GM23338 (cell line): ENCODE measurements at regions not wholly inside any gene's neighbourhood (a gene's known extent, or its start where the extent isn't known, plus 50 kb on each side); places are given as distances from the start of the nearest gene placed in this dataset.

Experiments used
- ATAC-seq: fragments of 200-7000 bp; cut with Tn5 transposase; 3 replicates; pipeline ENCODE4 v1.9.1; 2020
- DNase-seq: peaks from one replicate; pipeline ENCODE4 v3.0.0-alpha.2; 2015; ENCODE audit warnings: low spot score
- H2AFZ ChIP-seq: fragments of 200-600 bp; sonication (generic); 2 replicates; pipeline ENCODE4 v1.8.0; 2016; ENCODE audit warnings: antibody characterized with exemption, mild to moderate bottlenecking, moderate library complexity
- H3F3A ChIP-seq: fragments of 200-600 bp; sonication (generic); replicated peaks from 2 replicates; pipeline ENCODE4 v1.8.0; 2017; ENCODE audit warnings: antibody characterized with exemption, mixed run types, low read depth
- H3K27ac ChIP-seq: fragments of 200-600 bp; sonication (generic); 2 replicates; pipeline ENCODE4 v1.6.1; 2016; ENCODE audit warnings: low read depth
- H3K27me3 ChIP-seq: fragments of 200-600 bp; sonication (generic); 2 replicates; pipeline ENCODE4 v1.8.0; 2016; ENCODE audit warnings: mild to moderate bottlenecking, mixed run types, moderate library complexity; ENCODE audit not compliant: insufficient read depth
- H3K36me3 ChIP-seq: fragments of 200-600 bp; sonication (generic); 2 replicates; pipeline ENCODE4 v1.8.0; 2016; ENCODE audit warnings: mild to moderate bottlenecking; ENCODE audit not compliant: insufficient read depth
- H3K4me1 ChIP-seq: fragments of 200-600 bp; sonication (generic); 2 replicates; pipeline ENCODE4 v1.8.0; 2016; ENCODE audit warnings: mild to moderate bottlenecking, moderate library complexity; ENCODE audit not compliant: insufficient read depth
- H3K4me2 ChIP-seq: fragments of 200-600 bp; sonication (generic); 2 replicates; pipeline ENCODE4 v1.7.1; 2017; ENCODE audit warnings: mixed run types
- H3K4me3 ChIP-seq: fragments of 200-600 bp; sonication (generic); 2 replicates; pipeline ENCODE4 v1.6.1; 2016; ENCODE audit warnings: mixed run types
- H3K79me2 ChIP-seq: fragments of 200-600 bp; sonication (generic); replicated peaks from 2 replicates; pipeline ENCODE4 v1.8.0; 2017; ENCODE audit warnings: mild to moderate bottlenecking; ENCODE audit not compliant: insufficient read depth
- H3K9me2 ChIP-seq: fragments of 200-600 bp; sonication (generic); 2 replicates; pipeline ENCODE4 v1.8.0; 2017; ENCODE audit not compliant: insufficient read depth
- H4K20me1 ChIP-seq: fragments of 200-600 bp; sonication (generic); replicated peaks from 2 replicates; pipeline ENCODE4 v1.8.0; 2017; ENCODE audit warnings: mild to moderate bottlenecking; ENCODE audit not compliant: insufficient read depth
- H3K27ac Mint-ChIP-seq: 2 replicates; pipeline ENCODE4 v1.8.0; 2020; ENCODE audit warnings: inconsistent platforms, mild to moderate bottlenecking, moderate library complexity, mixed read lengths
- H3K27me3 Mint-ChIP-seq: 3 replicates; pipeline ENCODE4 v1.8.0; 2022; ENCODE audit warnings: low read depth, mild to moderate bottlenecking, moderate library complexity, mixed read lengths, inconsistent platforms; ENCODE audit not compliant: insufficient read depth, poor library complexity
- H3K36me3 Mint-ChIP-seq: 3 replicates; pipeline ENCODE4 v1.8.0; 2021; ENCODE audit warnings: low read depth, mild to moderate bottlenecking, inconsistent platforms, moderate library complexity, mixed read lengths
- H3K4me1 Mint-ChIP-seq: 3 replicates; pipeline ENCODE4 v1.8.0; 2020; ENCODE audit warnings: mild to moderate bottlenecking, inconsistent platforms, mixed read lengths
- H3K4me3 Mint-ChIP-seq: 3 replicates; pipeline ENCODE4 v1.8.0; 2021; ENCODE audit warnings: moderate library complexity, mild to moderate bottlenecking, inconsistent platforms, mixed read lengths
- H3K9me3 Mint-ChIP-seq: 3 replicates; pipeline ENCODE4 v1.8.0; 2020; ENCODE audit warnings: moderate library complexity, mild to moderate bottlenecking, inconsistent platforms, mixed read lengths
- CREB1 ChIP-seq: fragments of 250-450 bp; sonication (Bioruptor Pico); IDR thresholded peaks from 2 replicates; pipeline ENCODE4 v1.5.0; 2020; ENCODE audit warnings: low read depth, mild to moderate bottlenecking, moderate library complexity
- EZH2 ChIP-seq: fragments of 200-600 bp; sonication (generic); IDR thresholded peaks from one replicate; pipeline ENCODE4 v1.8.0; 2017; ENCODE audit warnings: antibody characterized with exemption, mild to moderate bottlenecking, low read depth; ENCODE audit not compliant: unreplicated experiment
- EZH2phosphoT487 ChIP-seq: fragments of 200-600 bp; sonication (generic); IDR thresholded peaks from one replicate; pipeline ENCODE4 v1.8.1; 2018; ENCODE audit warnings: antibody characterized with exemption; ENCODE audit not compliant: unreplicated experiment
- JUNB ChIP-seq: IDR thresholded peaks from one replicate; pipeline ENCODE4 v1.6.1; 2016; ENCODE audit warnings: antibody characterized with exemption; ENCODE audit not compliant: unreplicated experiment
- NANOG ChIP-seq: IDR thresholded peaks from 2 replicates; pipeline ENCODE4 v1.6.1; 2016; ENCODE audit warnings: antibody characterized with exemption, borderline replicate concordance
- POLR2AphosphoS5 ChIP-seq: IDR thresholded peaks from 2 replicates; pipeline ENCODE4 v1.6.1; 2016; ENCODE audit warnings: antibody characterized with exemption, low read depth
- STAT1 ChIP-seq: IDR thresholded peaks from one replicate; pipeline ENCODE4 v1.6.1; 2016; ENCODE audit warnings: antibody characterized with exemption; ENCODE audit not compliant: unreplicated experiment
- ZNF114 ChIP-seq: fragments of 250-450 bp; sonication (Bioruptor Pico); IDR thresholded peaks from 2 replicates; pipeline ENCODE4 v1.5.0; 2020; ENCODE audit warnings: mild to moderate bottlenecking, moderate library complexity
- TF ChIP-seq, protein P1 (sequence below): IDR thresholded peaks from 2 replicates; pipeline ENCODE4 v1.6.1; 2016; ENCODE audit warnings: antibody characterized with exemption
- TF ChIP-seq, protein P2 (sequence below), 2 experiments: fragments of 200-600 bp in 1 of 2; sonication (generic) in 1 of 2; conservative IDR thresholded peaks; 2 replicates each; pipeline versions ENCODE4 v1.5.1 to v1.6.1; 2016 to 2017; ENCODE audit warnings: antibody characterized with exemption in 2 of 2, low read depth in 2 of 2, mild to moderate bottlenecking in 2 of 2, moderate library complexity in 1 of 2
- TF ChIP-seq, protein P3 (sequence below): IDR thresholded peaks from one replicate; pipeline ENCODE4 v1.6.1; 2018; ENCODE audit warnings: antibody characterized with exemption; ENCODE audit not compliant: unreplicated experiment
- TF ChIP-seq, protein P4 (sequence below): fragments of 250-450 bp; sonication (Bioruptor Pico); IDR thresholded peaks from 2 replicates; pipeline ENCODE4 v1.5.0; 2020; ENCODE audit warnings: mild to moderate bottlenecking, moderate library complexity

DNA sequence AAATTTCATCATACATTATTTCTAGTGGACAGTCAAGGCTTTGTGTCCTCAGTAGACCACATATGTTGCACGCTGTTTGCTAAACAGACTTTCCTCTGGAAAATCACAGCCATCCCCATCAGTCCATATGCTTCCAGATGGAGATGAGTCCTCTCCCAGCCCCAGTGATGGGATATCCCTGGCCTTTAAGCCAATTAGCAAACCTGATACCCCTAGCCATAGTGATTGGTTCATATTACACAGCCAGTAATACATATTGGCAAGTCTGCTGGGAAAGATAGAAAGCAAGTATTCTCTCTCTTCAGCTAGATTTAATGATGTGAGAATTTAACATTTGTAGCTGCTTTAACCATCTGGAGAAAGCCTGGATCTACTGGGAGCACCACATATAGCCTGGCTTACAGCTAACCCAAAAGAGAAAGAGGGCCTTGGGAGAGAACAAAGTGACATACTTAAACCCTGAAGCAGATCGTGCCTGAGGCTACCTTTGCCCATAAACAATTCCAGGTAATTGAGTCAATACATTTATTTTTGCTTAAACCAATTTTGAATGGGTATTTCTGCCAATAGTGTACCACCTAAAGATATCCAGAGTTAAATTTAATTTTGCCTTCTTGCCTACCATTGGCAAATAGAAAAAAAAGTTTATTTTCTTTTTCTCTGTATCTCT lies 103.5 kb upstream of the HIVEP1 start:
- TF ChIP-seq NANOG (no peak), CREB1 (CRISPR knock-in tag) (no peak), EZH2phosphoT487 (no peak), JUNB (no peak), EZH2 (no peak), ZNF114 (no peak), STAT1 (no peak), POLR2AphosphoS5 (no peak)
- TF ChIP-seq, protein P1, sequence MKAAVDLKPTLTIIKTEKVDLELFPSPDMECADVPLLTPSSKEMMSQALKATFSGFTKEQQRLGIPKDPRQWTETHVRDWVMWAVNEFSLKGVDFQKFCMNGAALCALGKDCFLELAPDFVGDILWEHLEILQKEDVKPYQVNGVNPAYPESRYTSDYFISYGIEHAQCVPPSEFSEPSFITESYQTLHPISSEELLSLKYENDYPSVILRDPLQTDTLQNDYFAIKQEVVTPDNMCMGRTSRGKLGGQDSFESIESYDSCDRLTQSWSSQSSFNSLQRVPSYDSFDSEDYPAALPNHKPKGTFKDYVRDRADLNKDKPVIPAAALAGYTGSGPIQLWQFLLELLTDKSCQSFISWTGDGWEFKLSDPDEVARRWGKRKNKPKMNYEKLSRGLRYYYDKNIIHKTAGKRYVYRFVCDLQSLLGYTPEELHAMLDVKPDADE: no peak
- TF ChIP-seq, protein P2, sequence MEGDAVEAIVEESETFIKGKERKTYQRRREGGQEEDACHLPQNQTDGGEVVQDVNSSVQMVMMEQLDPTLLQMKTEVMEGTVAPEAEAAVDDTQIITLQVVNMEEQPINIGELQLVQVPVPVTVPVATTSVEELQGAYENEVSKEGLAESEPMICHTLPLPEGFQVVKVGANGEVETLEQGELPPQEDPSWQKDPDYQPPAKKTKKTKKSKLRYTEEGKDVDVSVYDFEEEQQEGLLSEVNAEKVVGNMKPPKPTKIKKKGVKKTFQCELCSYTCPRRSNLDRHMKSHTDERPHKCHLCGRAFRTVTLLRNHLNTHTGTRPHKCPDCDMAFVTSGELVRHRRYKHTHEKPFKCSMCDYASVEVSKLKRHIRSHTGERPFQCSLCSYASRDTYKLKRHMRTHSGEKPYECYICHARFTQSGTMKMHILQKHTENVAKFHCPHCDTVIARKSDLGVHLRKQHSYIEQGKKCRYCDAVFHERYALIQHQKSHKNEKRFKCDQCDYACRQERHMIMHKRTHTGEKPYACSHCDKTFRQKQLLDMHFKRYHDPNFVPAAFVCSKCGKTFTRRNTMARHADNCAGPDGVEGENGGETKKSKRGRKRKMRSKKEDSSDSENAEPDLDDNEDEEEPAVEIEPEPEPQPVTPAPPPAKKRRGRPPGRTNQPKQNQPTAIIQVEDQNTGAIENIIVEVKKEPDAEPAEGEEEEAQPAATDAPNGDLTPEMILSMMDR (conservative IDR thresholded peaks at IDR 0.05; ENCODE audit: low read depth in 2 of 2): no peak
- TF ChIP-seq, protein P3, sequence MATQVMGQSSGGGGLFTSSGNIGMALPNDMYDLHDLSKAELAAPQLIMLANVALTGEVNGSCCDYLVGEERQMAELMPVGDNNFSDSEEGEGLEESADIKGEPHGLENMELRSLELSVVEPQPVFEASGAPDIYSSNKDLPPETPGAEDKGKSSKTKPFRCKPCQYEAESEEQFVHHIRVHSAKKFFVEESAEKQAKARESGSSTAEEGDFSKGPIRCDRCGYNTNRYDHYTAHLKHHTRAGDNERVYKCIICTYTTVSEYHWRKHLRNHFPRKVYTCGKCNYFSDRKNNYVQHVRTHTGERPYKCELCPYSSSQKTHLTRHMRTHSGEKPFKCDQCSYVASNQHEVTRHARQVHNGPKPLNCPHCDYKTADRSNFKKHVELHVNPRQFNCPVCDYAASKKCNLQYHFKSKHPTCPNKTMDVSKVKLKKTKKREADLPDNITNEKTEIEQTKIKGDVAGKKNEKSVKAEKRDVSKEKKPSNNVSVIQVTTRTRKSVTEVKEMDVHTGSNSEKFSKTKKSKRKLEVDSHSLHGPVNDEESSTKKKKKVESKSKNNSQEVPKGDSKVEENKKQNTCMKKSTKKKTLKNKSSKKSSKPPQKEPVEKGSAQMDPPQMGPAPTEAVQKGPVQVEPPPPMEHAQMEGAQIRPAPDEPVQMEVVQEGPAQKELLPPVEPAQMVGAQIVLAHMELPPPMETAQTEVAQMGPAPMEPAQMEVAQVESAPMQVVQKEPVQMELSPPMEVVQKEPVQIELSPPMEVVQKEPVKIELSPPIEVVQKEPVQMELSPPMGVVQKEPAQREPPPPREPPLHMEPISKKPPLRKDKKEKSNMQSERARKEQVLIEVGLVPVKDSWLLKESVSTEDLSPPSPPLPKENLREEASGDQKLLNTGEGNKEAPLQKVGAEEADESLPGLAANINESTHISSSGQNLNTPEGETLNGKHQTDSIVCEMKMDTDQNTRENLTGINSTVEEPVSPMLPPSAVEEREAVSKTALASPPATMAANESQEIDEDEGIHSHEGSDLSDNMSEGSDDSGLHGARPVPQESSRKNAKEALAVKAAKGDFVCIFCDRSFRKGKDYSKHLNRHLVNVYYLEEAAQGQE: no peak
- TF ChIP-seq, protein P4, sequence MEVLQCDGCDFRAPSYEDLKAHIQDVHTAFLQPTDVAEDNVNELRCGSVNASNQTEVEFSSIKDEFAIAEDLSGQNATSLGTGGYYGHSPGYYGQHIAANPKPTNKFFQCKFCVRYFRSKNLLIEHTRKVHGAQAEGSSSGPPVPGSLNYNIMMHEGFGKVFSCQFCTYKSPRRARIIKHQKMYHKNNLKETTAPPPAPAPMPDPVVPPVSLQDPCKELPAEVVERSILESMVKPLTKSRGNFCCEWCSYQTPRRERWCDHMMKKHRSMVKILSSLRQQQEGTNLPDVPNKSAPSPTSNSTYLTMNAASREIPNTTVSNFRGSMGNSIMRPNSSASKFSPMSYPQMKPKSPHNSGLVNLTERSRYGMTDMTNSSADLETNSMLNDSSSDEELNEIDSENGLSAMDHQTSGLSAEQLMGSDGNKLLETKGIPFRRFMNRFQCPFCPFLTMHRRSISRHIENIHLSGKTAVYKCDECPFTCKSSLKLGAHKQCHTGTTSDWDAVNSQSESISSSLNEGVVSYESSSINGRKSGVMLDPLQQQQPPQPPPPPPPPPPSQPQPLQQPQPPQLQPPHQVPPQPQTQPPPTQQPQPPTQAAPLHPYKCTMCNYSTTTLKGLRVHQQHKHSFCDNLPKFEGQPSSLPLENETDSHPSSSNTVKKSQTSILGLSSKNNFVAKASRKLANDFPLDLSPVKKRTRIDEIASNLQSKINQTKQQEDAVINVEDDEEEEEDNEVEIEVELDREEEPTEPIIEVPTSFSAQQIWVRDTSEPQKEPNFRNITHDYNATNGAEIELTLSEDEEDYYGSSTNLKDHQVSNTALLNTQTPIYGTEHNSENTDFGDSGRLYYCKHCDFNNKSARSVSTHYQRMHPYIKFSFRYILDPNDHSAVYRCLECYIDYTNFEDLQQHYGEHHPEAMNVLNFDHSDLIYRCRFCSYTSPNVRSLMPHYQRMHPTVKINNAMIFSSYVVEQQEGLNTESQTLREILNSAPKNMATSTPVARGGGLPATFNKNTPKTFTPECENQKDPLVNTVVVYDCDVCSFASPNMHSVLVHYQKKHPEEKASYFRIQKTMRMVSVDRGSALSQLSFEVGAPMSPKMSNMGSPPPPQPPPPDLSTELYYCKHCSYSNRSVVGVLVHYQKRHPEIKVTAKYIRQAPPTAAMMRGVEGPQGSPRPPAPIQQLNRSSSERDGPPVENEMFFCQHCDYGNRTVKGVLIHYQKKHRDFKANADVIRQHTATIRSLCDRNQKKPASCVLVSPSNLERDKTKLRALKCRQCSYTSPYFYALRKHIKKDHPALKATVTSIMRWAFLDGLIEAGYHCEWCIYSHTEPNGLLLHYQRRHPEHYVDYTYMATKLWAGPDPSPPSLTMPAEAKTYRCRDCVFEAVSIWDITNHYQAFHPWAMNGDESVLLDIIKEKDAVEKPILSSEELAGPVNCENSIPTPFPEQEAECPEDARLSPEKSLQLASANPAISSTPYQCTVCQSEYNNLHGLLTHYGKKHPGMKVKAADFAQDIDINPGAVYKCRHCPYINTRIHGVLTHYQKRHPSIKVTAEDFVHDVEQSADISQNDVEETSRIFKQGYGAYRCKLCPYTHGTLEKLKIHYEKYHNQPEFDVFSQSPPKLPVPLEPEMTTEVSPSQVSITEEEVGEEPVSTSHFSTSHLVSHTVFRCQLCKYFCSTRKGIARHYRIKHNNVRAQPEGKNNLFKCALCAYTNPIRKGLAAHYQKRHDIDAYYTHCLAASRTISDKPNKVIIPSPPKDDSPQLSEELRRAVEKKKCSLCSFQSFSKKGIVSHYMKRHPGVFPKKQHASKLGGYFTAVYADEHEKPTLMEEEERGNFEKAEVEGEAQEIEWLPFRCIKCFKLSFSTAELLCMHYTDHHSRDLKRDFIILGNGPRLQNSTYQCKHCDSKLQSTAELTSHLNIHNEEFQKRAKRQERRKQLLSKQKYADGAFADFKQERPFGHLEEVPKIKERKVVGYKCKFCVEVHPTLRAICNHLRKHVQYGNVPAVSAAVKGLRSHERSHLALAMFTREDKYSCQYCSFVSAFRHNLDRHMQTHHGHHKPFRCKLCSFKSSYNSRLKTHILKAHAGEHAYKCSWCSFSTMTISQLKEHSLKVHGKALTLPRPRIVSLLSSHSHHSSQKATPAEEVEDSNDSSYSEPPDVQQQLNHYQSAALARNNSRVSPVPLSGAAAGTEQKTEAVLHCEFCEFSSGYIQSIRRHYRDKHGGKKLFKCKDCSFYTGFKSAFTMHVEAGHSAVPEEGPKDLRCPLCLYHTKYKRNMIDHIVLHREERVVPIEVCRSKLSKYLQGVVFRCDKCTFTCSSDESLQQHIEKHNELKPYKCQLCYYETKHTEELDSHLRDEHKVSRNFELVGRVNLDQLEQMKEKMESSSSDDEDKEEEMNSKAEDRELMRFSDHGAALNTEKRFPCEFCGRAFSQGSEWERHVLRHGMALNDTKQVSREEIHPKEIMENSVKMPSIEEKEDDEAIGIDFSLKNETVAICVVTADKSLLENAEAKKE (CRISPR knock-in tag): no peak
- Histone ChIP-seq H3F3A (no peaks in the 10 kb centered on the region), H3K4me1 (no peaks in the 10 kb centered on the region), H3K36me3 (no peaks in the 10 kb centered on the region), H4K20me1 (no peaks in the 10 kb centered on the region), H2AFZ (peak overlapping the region; percentile 20; the same call in 1 of the 2 replicates), H3K9me2 (0 out of 2 replicates have a peak, but pooled peaks cover 5% of the 10 kb centered on the region), H3K27me3 (no peaks in the 10 kb centered on the region), H3K4me3 (no peak overlapping the region), H3K79me2 (no peaks in the 10 kb centered on the region), H3K27ac (no peak overlapping the region), H3K4me2 (no peak overlapping the region)
- Mint-ChIP-seq H3K4me1 (no peaks in the 10 kb centered on the region), H3K4me3 (no peak overlapping the region), H3K36me3 (peaks cover 16% of the 10 kb centered on the region), H3K9me3 (peaks cover 16% of the 10 kb centered on the region), H3K27me3 (peaks cover 2% of the 10 kb centered on the region), H3K27ac (no peak overlapping the region)
- DNase-seq (no peak), ATAC-seq (no peak)
